K562 (cell line): ENCODE measurements at regions not wholly inside any gene's neighbourhood (a gene's known extent, or its start where the extent isn't known, plus 50 kb on each side); places are given as distances from the start of the nearest gene placed in this dataset.

ENCODE experiments used
- MTA3 ChIP-seq: fragments of 450-650 bp; formaldehyde crosslinking; IDR thresholded peaks from 2 replicates; pipeline ENCODE4 v1.6.1; 2017; ENCODE audit warnings: mild to moderate bottlenecking, borderline replicate concordance
- PML ChIP-seq: IDR thresholded peaks from 2 replicates; pipeline ENCODE4 v1.6.1; 2012; ENCODE audit warnings: low read length, inconsistent platforms
- POLR2AphosphoS5 ChIP-seq: IDR thresholded peaks from 2 replicates; pipeline ENCODE4 v1.6.1; 2011; ENCODE audit warnings: mild to moderate bottlenecking, low read depth, low read length, moderate library complexity; ENCODE audit not compliant: control insufficient read depth, insufficient read depth
- ZNF124 ChIP-seq: sonication (generic); formaldehyde crosslinking; IDR thresholded peaks from 2 replicates; pipeline ENCODE4 v1.8.1; 2022; ENCODE audit warnings: missing genetic modification reagents
- TF ChIP-seq, protein P1 (sequence below): fragments of 250-450 bp; sonication (Bioruptor Pico); IDR thresholded peaks from 2 replicates; pipeline ENCODE4 v1.8.0; 2021; ENCODE audit warnings: moderate library complexity, mild to moderate bottlenecking, inconsistent platforms
- TF ChIP-seq, protein P2 (sequence below): fragments of 450-650 bp; formaldehyde crosslinking; IDR thresholded peaks from 2 replicates; pipeline ENCODE4 v1.4.0; 2022; ENCODE audit warnings: missing genetic modification characterization

DNA sequence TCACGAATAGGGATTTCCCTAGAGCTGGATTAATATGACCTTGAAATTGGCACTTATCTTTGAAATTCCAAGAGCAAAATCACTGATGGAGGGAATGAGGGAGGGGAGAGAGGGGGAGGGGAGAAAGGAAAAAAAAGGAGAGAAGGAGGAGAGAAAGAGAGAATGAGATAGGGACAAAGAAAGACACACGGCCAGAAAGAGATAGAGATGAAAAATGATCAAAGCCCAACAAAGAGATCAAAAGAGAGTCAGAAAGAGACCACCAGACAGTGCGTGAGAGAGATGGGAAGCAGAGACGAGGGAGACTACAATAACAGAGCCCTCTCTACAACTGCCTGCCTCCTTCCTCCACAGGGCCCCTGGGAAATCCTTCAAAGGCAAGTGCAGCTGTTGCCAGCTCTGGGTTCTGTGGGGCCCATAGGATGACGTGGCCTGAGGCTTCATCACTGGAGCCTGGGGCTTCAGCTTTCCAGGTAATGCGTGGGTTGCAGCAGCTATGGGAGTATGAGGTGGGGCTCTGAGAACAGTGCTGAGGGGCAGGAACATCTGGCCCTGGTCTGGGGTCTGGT lies 58.3 kb upstream of the SHB start:
- no peak for TF ChIP-seq POLR2AphosphoS5
- no peak for TF ChIP-seq ZNF124 (CRISPR knock-in tag)
- TF ChIP-seq, protein P1, sequence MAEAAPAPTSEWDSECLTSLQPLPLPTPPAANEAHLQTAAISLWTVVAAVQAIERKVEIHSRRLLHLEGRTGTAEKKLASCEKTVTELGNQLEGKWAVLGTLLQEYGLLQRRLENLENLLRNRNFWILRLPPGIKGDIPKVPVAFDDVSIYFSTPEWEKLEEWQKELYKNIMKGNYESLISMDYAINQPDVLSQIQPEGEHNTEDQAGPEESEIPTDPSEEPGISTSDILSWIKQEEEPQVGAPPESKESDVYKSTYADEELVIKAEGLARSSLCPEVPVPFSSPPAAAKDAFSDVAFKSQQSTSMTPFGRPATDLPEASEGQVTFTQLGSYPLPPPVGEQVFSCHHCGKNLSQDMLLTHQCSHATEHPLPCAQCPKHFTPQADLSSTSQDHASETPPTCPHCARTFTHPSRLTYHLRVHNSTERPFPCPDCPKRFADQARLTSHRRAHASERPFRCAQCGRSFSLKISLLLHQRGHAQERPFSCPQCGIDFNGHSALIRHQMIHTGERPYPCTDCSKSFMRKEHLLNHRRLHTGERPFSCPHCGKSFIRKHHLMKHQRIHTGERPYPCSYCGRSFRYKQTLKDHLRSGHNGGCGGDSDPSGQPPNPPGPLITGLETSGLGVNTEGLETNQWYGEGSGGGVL: no peak
- TF ChIP-seq, protein P2, sequence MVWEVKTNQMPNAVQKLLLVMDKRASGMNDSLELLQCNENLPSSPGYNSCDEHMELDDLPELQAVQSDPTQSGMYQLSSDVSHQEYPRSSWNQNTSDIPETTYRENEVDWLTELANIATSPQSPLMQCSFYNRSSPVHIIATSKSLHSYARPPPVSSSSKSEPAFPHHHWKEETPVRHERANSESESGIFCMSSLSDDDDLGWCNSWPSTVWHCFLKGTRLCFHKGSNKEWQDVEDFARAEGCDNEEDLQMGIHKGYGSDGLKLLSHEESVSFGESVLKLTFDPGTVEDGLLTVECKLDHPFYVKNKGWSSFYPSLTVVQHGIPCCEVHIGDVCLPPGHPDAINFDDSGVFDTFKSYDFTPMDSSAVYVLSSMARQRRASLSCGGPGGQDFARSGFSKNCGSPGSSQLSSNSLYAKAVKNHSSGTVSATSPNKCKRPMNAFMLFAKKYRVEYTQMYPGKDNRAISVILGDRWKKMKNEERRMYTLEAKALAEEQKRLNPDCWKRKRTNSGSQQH (CRISPR knock-in tag): no peak
- TF ChIP-seq MTA3: no peak
- no peak for TF ChIP-seq PML
